ENCODE measurements at regions not wholly inside any gene's neighbourhood (a gene's known extent, or its start where the extent isn't known, plus 50 kb on each side); places are given as distances from the start of the nearest gene placed in this dataset.

GRCh38 chr2:192444286-192444838 lies 249.6 kb upstream of the TMEFF2 start:
- H3K27me3 ChIP-seq, result no peaks in the 10 kb centered on the region
- H3K27ac ChIP-seq, result no peak overlapping the region
- no peak for TF ChIP-seq POLR2A (IDR thresholded peaks at IDR 0.05)
- TF ChIP-seq CTCF (IDR thresholded peaks at IDR 0.05), result no peak
- no peak for TF ChIP-seq POLR2AphosphoS5 (IDR thresholded peaks at IDR 0.05)
- no peak for TF ChIP-seq EP300 (IDR thresholded peaks at IDR 0.05)
- no peak overlapping the region for H3K4me3 ChIP-seq
- H3K4me1 ChIP-seq, result no peaks in the 10 kb centered on the region
- no peak for DNase-seq (ENCODE audit: low spot score in 2 of 2)
- no peaks in the 10 kb centered on the region for H3K36me3 ChIP-seq
- 77% methylated on average over 7 of the region's 7 CpGs for WGBS
- H3K9me3 ChIP-seq, result no peaks in the 10 kb centered on the region

- H3K27me3 ChIP-seq, result no peaks in the 10 kb centered on the region
- no peaks in the 10 kb centered on the region for H3K9me3 ChIP-seq
- H3K4me1 ChIP-seq, result no peaks in the 10 kb centered on the region
- TF ChIP-seq CTCF (IDR thresholded peaks at IDR 0.05) (no peak), POLR2A (IDR thresholded peaks at IDR 0.05) (no peak), POLR2AphosphoS5 (IDR thresholded peaks at IDR 0.05) (no peak), EP300 (IDR thresholded peaks at IDR 0.05) (no peak)
- no peak overlapping the region for H3K27ac ChIP-seq
- DNase-seq (ENCODE audit: low spot score in 2 of 2), result no peak
- WGBS, result 73% methylated on average over 2 of the region's 2 CpGs
- H3K36me3 ChIP-seq, result no peaks in the 10 kb centered on the region
- no peak overlapping the region for H3K4me3 ChIP-seq
Measured at GRCh38 chr2:192443831-192444230, 249.1 kb upstream of the TMEFF2 start.

GRCh38 chr2:192438239-192438638 lies 243.5 kb upstream of the TMEFF2 start:
- TF ChIP-seq EP300 (IDR thresholded peaks at IDR 0.05), result no peak
- TF ChIP-seq POLR2AphosphoS5 (IDR thresholded peaks at IDR 0.05), result no peak
- no peak for TF ChIP-seq POLR2A (IDR thresholded peaks at IDR 0.05)
- no peak for TF ChIP-seq CTCF (IDR thresholded peaks at IDR 0.05)
- Histone ChIP-seq H3K4me1 (no peaks in the 10 kb centered on the region), H3K36me3 (no peaks in the 10 kb centered on the region), H3K9me3 (no peaks in the 10 kb centered on the region), H3K27ac (no peak overlapping the region), H3K4me3 (no peak overlapping the region), H3K27me3 (no peaks in the 10 kb centered on the region)
- 89% methylated on average over 1 of the region's 1 CpG for WGBS
- no peak for DNase-seq (ENCODE audit: low spot score in 2 of 2)

GRCh38 chr2:192437653-192438052 lies 242.9 kb upstream of the TMEFF2 start:
- Histone ChIP-seq H3K4me3 (no peak overlapping the region), H3K36me3 (no peaks in the 10 kb centered on the region), H3K4me1 (no peaks in the 10 kb centered on the region), H3K9me3 (no peaks in the 10 kb centered on the region), H3K27me3 (no peaks in the 10 kb centered on the region), H3K27ac (no peak overlapping the region)
- WGBS, result 66% methylated on average over 4 of the region's 4 CpGs
- no peak for DNase-seq (ENCODE audit: low spot score in 2 of 2)
- TF ChIP-seq CTCF (IDR thresholded peaks at IDR 0.05) (no peak), POLR2A (IDR thresholded peaks at IDR 0.05) (no peak)

GRCh38 chr2:192424243-192424642 lies 229.5 kb upstream of the TMEFF2 start:
- H3K9me3 ChIP-seq, result no peaks in the 10 kb centered on the region
- no peaks in the 10 kb centered on the region for H3K36me3 ChIP-seq
- TF ChIP-seq POLR2AphosphoS5 (IDR thresholded peaks at IDR 0.05) (no peak), CTCF (IDR thresholded peaks at IDR 0.05) (no peak), POLR2A (IDR thresholded peaks at IDR 0.05) (no peak), EP300 (IDR thresholded peaks at IDR 0.05) (no peak)
- no peak overlapping the region for H3K27ac ChIP-seq
- no peaks in the 10 kb centered on the region for H3K4me1 ChIP-seq
- no peak for DNase-seq (ENCODE audit: low spot score in 2 of 2)
- 48% methylated on average over 4 of the region's 4 CpGs for WGBS
- H3K27me3 ChIP-seq, result no peaks in the 10 kb centered on the region
- no peak overlapping the region for H3K4me3 ChIP-seq

All from suprapubic skin (tissue), 4 donors.